Urinary bladder (tissue), 3 donors: ENCODE measurements at regions not wholly inside any gene's neighbourhood (a gene's known extent, or its start where the extent isn't known, plus 50 kb on each side); places are given as distances from the start of the nearest gene placed in this dataset.
A peak's percentile ranks its signal among the peaks of the same experiment; 100 is the strongest.

ENCODE experiments used
- DNase-seq: peaks from one replicate; pipeline ENCODE4 v3.0.0-alpha.2; 2015; ENCODE audit errors: extremely low spot score
- H3K27ac ChIP-seq: one replicate; pipeline ENCODE4 v1.5.1; 2013; ENCODE audit warnings: low read depth, mild to moderate bottlenecking, moderate library complexity
- H3K36me3 ChIP-seq: one replicate; pipeline ENCODE4 v1.6.1; 2013; ENCODE audit warnings: mild to moderate bottlenecking, moderate library complexity; ENCODE audit not compliant: insufficient read depth
- H3K4me1 ChIP-seq: one replicate; pipeline ENCODE4 v1.6.1; 2013; ENCODE audit warnings: mild to moderate bottlenecking, moderate library complexity; ENCODE audit not compliant: insufficient read depth
- H3K4me3 ChIP-seq: one replicate; pipeline ENCODE4 v1.5.1; 2013; ENCODE audit warnings: low read depth, low read length
- WGBS: extraction: QIAGEN DNeasy Blood & Tissue Kit; methylation state at CpG from one replicate; pipeline ENCODE4 v1.1.7; 2013; 5-methylcytosine and 5-hydroxymethylcytosine counted together
- donor health status: healthy with polysubstance abuse.
- donor health status: healthy.

DNA sequence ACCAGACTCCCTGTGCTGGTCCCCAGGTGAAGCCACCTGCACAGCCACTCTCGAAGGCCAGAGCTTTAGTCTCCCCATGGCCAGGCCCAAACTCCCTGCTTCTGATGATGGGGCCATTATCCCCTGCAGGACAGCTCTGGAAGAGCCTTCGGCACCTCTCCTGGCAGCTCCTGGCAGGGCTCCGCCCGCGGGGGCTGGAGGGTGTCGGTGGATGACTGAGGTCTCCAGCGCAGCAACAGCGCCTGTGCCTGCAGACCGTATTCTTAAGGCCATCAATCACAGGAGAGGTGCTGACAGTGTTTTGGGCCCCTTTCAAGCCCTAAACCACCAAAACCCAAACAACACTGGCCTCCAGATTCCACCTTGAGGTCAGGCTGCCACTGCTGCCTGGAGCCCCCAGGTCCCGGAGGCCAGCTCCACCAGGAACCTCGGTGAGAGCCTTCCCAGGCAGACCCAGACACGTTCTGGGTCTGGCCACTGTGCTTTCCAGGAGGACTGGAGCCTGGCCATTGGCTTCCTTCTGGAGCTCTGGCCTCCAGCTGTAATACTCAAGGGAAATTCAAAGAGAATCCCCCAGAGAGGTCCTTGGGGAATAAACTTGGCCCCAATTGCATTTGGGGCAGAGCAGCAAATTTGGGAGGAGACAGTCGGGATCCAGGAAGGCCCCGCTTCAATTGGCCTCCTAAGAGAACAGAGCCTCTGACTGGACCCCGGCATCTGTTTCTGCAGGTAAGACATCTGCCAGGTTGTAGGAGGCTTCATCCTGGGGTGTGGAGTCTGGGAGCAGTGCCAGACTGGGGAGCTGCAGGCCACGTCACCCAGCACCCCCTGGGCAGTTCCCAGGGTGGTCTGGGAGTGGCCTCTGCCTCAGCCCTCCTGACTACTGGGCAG, 210.6 kb upstream of the RTL1 start:
- Histone ChIP-seq H3K36me3 (no peaks in the 10 kb centered on the region), H3K4me3 (no peak overlapping the region), H3K27ac (no peak overlapping the region), H3K4me1 (no peaks in the 10 kb centered on the region)
- WGBS = 76% methylated on average over 16 of the region's 16 CpGs
- DNase-seq = no peak

DNA sequence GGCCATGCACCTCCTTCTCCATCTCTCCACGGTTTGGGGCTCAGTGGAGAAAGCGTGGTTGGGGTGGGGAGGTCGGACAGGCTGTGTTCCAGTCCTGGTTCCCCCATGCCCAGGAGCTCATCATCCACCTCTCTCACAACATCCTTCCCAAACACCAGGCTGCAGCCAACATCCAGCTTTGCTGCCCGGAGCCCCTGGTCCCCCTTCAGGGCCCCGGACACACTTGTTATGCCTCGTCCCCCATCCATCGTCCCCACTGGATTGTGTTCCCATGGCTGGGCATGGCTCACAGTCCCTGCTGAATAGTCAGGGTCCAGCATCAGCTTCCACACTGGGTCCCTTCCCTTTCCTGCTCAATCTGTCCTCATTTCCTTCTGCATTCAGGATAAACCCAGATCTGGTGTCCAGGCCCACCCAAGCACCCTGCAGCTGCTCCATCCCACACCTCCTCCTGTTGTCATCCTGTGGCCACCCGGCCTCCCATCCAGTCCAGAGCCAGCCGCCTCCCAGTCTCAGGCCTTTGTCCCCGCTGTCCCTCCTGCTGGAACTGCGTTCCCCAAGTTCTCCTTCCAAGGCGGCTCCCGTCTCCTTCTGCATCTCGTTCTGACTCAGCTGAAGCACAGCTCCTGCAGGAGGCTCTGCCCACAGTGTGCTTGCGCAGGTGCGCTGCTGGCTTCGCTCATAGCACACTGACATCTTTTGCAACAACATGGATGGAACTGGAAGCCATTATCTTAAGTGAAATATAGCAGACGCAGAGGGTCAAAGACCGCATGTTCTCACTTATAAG, 211.4 kb upstream of the RTL1 start:
- no peaks in the 10 kb centered on the region for H3K4me1 ChIP-seq

DNA sequence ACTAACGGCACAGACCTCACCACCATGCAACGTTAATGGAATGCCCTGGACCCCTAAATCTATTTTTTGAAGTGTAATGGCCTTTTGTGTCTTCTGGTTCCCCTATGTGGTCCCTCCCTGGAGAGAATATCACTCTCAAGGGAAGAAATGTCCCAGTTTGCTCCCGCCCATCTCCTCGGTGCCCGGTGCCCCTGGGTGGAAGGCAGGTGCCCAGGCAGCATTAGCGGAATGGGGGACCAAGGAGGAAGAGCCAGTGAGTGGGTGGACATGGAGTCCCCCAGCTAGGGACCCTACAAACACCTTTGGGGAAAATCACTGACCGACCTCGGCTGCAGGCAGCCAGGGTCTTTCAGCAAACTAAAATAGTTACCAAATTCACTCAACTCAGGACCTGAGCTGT, 212.1 kb upstream of the RTL1 start:
- no peak for DNase-seq
- 91% methylated on average over 8 of the region's 8 CpGs for WGBS

More for the DNA sequence above, 211.4 kb upstream of the RTL1 start:
- no peak overlapping the region for H3K27ac ChIP-seq
- WGBS = 89% methylated on average over 19 of the region's 19 CpGs
- DNase-seq = no peak
- H3K36me3 ChIP-seq = no peaks in the 10 kb centered on the region
- no peak overlapping the region for H3K4me3 ChIP-seq

DNA sequence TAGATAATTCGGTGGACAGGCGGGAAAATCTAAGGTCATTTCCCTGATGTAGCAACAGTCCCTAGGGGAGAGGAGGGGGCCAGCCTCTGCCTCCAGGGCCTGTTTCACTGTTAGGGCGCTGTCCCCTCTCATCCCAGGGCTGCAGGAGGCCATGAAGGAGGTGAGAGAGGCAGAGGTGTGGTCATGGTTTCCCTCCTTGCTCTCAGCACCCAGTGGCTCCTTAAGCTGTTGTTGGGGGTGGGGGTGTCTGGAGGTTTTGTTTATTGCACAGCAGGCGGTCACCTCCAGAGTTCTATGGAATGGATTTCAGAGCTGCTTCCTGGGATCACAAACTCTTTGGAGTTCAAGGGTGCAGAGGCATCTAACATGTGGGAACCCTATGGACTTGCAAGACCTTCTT, 212.5 kb upstream of the RTL1 start:
- Histone ChIP-seq H3K36me3 (no peaks in the 10 kb centered on the region), H3K4me3 (no peak overlapping the region), H3K4me1 (no peaks in the 10 kb centered on the region), H3K27ac (no peak overlapping the region)
- 89% methylated on average over 4 of the region's 4 CpGs for WGBS
- DNase-seq = no peak

More for the DNA sequence above, 212.1 kb upstream of the RTL1 start:
- H3K27ac ChIP-seq = no peak overlapping the region
- no peak overlapping the region for H3K4me3 ChIP-seq
- no peaks in the 10 kb centered on the region for H3K4me1 ChIP-seq
- no peaks in the 10 kb centered on the region for H3K36me3 ChIP-seq

- 84% methylated on average over 17 of the region's 17 CpGs for WGBS
- H3K27ac ChIP-seq = no peak overlapping the region
- no peak overlapping the region for H3K4me3 ChIP-seq
- H3K36me3 ChIP-seq = no peaks in the 10 kb centered on the region
- H3K4me1 ChIP-seq = no peaks in the 10 kb centered on the region
- no peak for DNase-seq
Measured at GRCh38 chr14:101116486-101117130, 213.1 kb upstream of the RTL1 start.

GRCh38 chr14:101117543-101117942, 214.0 kb upstream of the RTL1 start:
- DNase-seq = no peak
- Histone ChIP-seq H3K36me3 (no peaks in the 10 kb centered on the region), H3K4me3 (no peak overlapping the region), H3K4me1 (no peaks in the 10 kb centered on the region), H3K27ac (no peak overlapping the region)
- WGBS = 74% methylated on average over 2 of the region's 2 CpGs

GRCh38 chr14:101118233-101118632, 214.7 kb upstream of the RTL1 start:
- Histone ChIP-seq H3K36me3 (no peaks in the 10 kb centered on the region), H3K27ac (no peak overlapping the region), H3K4me1 (no peaks in the 10 kb centered on the region), H3K4me3 (no peak overlapping the region)
- 78% methylated on average over 4 of the region's 4 CpGs for WGBS
- no peak for DNase-seq

DNA sequence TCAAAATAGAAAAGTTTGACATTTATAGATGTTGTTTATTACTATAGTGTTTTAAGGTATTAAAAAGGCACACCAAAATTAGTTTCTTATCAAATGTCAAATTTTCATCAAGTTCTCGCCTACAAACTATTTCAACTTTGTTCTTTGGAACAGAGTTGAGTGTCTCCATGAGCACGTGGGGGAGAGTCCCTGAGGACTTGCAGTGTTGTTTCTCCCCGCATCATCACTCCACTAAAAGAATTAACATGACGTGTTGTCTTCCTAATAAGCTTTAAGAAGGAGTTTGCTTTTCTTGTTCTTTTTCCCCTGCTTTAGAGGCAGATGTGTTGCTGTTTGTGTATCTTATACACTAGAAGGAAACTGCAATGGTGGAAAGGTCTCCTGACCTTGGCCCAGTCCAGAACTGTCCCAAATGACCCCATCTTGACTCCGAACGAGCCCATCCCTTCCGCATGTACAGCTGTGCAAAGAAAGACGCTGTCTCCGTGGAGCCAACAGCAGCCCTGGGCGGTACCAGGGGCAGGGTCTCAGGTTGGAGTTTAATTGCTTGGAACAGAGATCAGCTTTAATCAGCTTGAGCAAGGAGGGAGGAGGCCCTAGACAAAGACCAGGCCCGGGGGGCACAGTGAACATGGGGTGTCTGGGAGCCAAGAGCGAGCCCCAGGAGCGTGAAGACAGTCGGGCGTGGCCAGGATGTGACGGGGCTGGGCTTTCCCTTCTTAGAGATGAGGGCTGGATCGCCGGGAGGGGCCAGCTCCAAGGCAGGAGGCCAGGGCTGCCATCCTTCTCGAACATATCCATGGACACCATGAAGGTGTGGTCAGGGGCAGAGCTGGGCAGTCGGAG, 215.4 kb upstream of the RTL1 start:
- WGBS = 72% methylated on average over 20 of the region's 20 CpGs
- no peak overlapping the region for H3K27ac ChIP-seq
- H3K36me3 ChIP-seq = no peaks in the 10 kb centered on the region
- H3K4me1 ChIP-seq = no peaks in the 10 kb centered on the region
- no peak overlapping the region for H3K4me3 ChIP-seq
- DNase-seq = no peak

DNA sequence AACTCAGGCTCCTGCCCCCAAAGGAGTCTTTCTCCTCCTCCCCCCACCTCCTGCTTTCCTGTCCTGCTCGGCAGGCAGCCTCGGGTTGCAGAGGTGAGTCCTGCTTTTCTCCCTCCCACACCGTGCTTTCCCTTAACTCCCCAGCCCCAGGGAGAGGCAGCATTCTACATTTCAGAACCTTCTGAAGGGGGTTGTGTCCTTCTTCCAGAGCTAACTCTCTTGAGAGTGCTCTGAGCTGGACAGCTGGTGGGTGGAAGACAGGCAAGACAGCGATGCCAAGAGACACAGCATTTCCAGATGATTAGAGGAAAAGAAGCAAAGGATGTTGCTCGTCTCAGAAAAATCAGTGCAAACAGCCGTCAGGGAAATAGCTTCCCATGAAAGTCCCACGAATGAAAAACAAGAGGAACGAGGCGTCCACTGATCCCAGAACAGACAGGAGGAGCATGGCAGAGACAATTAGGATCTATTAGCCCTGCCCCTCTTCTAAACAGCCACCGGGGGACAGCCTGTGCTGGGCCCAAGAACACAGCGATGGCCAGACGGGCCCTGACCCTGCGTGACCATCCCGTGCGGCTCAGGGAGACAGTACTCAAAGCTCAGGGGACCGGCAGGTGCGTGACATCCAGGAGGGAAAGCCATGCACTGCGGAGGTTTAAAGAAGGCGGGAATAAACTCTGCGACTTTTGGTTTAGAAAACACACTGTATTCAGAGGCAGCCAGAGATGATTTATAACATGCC, 216.5 kb upstream of the RTL1 start:
- H3K27ac ChIP-seq = no peak overlapping the region
- H3K4me3 ChIP-seq = no peak overlapping the region
- DNase-seq = no peak
- no peaks in the 10 kb centered on the region for H3K36me3 ChIP-seq
- no peaks in the 10 kb centered on the region for H3K4me1 ChIP-seq
- WGBS = 47% methylated on average over 20 of the region's 20 CpGs

GRCh38 chr14:101120641-101121507, 217.4 kb upstream of the RTL1 start:
- no peak overlapping the region for H3K4me3 ChIP-seq
- H3K27ac ChIP-seq = peak overlapping the region; percentile 26
- no peaks in the 10 kb centered on the region for H3K4me1 ChIP-seq
- H3K36me3 ChIP-seq = no peaks in the 10 kb centered on the region
- DNase-seq = no peak
- WGBS = 71% methylated on average over 19 of the region's 19 CpGs

DNA sequence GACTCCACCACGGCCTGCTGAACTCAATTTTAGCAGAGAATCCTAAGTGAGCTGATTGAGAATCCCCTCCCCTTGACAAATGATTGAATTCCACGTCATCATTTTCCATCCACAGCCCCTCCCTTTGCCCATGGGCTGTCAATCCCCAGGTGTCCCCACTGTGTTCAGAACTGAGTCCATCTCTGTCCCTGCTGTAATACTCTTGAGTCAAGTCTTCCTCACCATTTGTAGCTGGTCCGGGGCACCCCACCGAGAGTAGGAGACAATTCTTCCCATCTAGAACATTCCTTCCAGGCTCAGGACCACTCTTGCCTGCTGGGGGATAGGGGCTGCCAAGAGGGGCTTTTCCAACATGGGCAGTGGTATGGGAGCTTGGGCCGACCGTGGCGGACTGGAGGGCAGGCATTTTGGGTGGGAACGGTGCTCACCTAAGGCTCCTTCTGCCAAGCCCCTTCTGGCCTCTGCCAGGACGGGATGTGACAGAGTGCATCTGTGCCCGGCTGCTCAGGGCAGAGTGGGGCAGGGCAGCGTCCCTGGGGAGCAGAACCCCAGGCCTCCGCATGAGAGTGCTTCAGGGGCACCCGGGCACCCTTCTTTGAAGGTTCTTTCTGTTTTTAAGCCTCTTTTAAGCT, 218.1 kb upstream of the RTL1 start:
- 94% methylated on average over 13 of the region's 13 CpGs for WGBS
- H3K4me3 ChIP-seq = no peak overlapping the region
- no peak for DNase-seq
- H3K4me1 ChIP-seq = no peaks in the 10 kb centered on the region
- H3K27ac ChIP-seq = no peak overlapping the region
- no peaks in the 10 kb centered on the region for H3K36me3 ChIP-seq
